Ovary (tissue), 7 donors: ENCODE measurements at regions not wholly inside any gene's neighbourhood (a gene's known extent, or its start where the extent isn't known, plus 50 kb on each side); places are given as distances from the start of the nearest gene placed in this dataset.

Experiments
- DNase-seq, 5 donors: peaks; one replicate each; pipeline ENCODE4 v3.0.0-alpha.2; 2019 to 2020
- H3K27ac ChIP-seq, 2 donors: fragments of 200-600 bp; one replicate each; pipeline versions ENCODE4 v1.5.1 to v1.8.0; 2019 to 2022
- H3K27me3 ChIP-seq: fragments of 200-600 bp; one replicate; pipeline ENCODE4 v1.8.0; 2022
- H3K36me3 ChIP-seq: fragments of 200-600 bp; sonication (generic); one replicate; pipeline ENCODE4 v1.5.1; 2019
- H3K4me1 ChIP-seq: one replicate; pipeline ENCODE4 v1.8.1; 2013; ENCODE audit warnings: mild to moderate bottlenecking, moderate library complexity; ENCODE audit not compliant: insufficient read depth
- H3K4me3 ChIP-seq: fragments of 200-600 bp; sonication (generic); one replicate; pipeline ENCODE4 v1.5.1; 2017
- H3K9me3 ChIP-seq, 2 donors: fragments of 200-600 bp in 1 of 2; sonication (generic) in 1 of 2; one replicate each; pipeline versions ENCODE4 v1.5.1 to v1.8.1; 2013 to 2019; ENCODE audit warnings: mild to moderate bottlenecking in 1 of 2, moderate library complexity in 1 of 2
- CTCF ChIP-seq, 3 donors: fragments of 450-650 bp in 2 of 3; fragments of 200-600 bp in 1 of 3; IDR thresholded peaks; one replicate each; pipeline versions ENCODE4 v1.5.1 to v1.8.0; 2016 to 2022; ENCODE audit warnings: antibody characterized with exemption in 3 of 3, mild to moderate bottlenecking in 1 of 3
- EP300 ChIP-seq: sonication (generic); formaldehyde crosslinking; IDR thresholded peaks from one replicate; pipeline ENCODE4 v1.6.1; 2017; ENCODE audit warnings: antibody characterized with exemption
- POLR2A ChIP-seq: fragments of 450-650 bp; IDR thresholded peaks from one replicate; pipeline ENCODE4 v1.6.1; 2017; ENCODE audit warnings: antibody characterized with exemption, mild to moderate bottlenecking, moderate library complexity
- WGBS, 3 donors: extraction: QIAGEN DNeasy Blood & Tissue Kit in 1 of 3; methylation state at CpG; one replicate each; pipeline versions ENCODE4 v1.1.5 to v1.1.7; 2013 to 2017; 5-methylcytosine and 5-hydroxymethylcytosine counted together
- intact Hi-C, 4 donors: fragments of 100-400 bp; cut with DNase I; formaldehyde crosslinking; loops; one replicate each; pipeline versions ENCODE4 v1.11.0 to v1.15.1; 2022 to 2023
- donor health status: DM: no; HTN: no; CAD: no; lungs with moderate emphysema.
- donor health status: DM: no; HTN: no; CAD: no.
- donor health status: Bipolar disorder and iron deficiency.
- donor health status: DM: no; HTN: no; CAD: no.
- donor health status: DM: yes; HTN: yes; CAD: no.

GRCh38 chr12:113537046-113537750 is 65.5 kb upstream of the LHX5 start:
- Histone ChIP-seq H3K27me3 (no peaks in the 10 kb centered on the region), H3K36me3 (no peaks in the 10 kb centered on the region), H3K4me3 (no peak overlapping the region), H3K4me1 (no peaks in the 10 kb centered on the region), H3K27ac (no peak overlapping the region), H3K9me3 (no peaks in the 10 kb centered on the region)
- no peak for DNase-seq
- TF ChIP-seq CTCF (IDR thresholded peaks at IDR 0.05) (no peak), EP300 (no peak), POLR2A (no peak)
- WGBS, 3 donors = 38 to 57% (median 43%) methylated on average over 11 of the region's 11 CpGs
- intact Hi-C loops = no loop called here

GRCh38 chr12:113535100-113535499 is 63.4 kb upstream of the LHX5 start:
- Histone ChIP-seq H3K9me3 (no peaks in the 10 kb centered on the region), H3K4me3 (no peak overlapping the region), H3K36me3 (no peaks in the 10 kb centered on the region), H3K4me1 (no peaks in the 10 kb centered on the region), H3K27ac (no peak overlapping the region), H3K27me3 (no peaks in the 10 kb centered on the region)
- intact Hi-C loops = no loop called here
- DNase-seq = no peak
- TF ChIP-seq POLR2A = no peak
- no peak for TF ChIP-seq CTCF (IDR thresholded peaks at IDR 0.05)
- no peak for TF ChIP-seq EP300
- WGBS, 3 donors = 79 to 83% (median 82%) methylated on average over 5 of the region's 5 CpGs

GRCh38 chr12:113534555-113534954 is 62.9 kb upstream of the LHX5 start:
- no peaks in the 10 kb centered on the region for H3K27me3 ChIP-seq
- no peaks in the 10 kb centered on the region for H3K36me3 ChIP-seq
- no peaks in the 10 kb centered on the region for H3K4me1 ChIP-seq
- intact Hi-C loops = no loop called here
- TF ChIP-seq CTCF (IDR thresholded peaks at IDR 0.05) (no peak), POLR2A (no peak), EP300 (no peak)
- no peak for DNase-seq
- 73 to 83% (median 83%) methylated on average over 6 of the region's 6 CpGs for WGBS, 3 donors
- H3K9me3 ChIP-seq = no peaks in the 10 kb centered on the region
- H3K27ac ChIP-seq = no peak overlapping the region
- H3K4me3 ChIP-seq = no peak overlapping the region

GRCh38 chr12:113533842-113534375 is 62.2 kb upstream of the LHX5 start:
- DNase-seq = no peak
- Histone ChIP-seq H3K36me3 (no peaks in the 10 kb centered on the region), H3K27me3 (no peaks in the 10 kb centered on the region), H3K27ac (no peak overlapping the region), H3K9me3 (no peaks in the 10 kb centered on the region), H3K4me3 (no peak overlapping the region), H3K4me1 (no peaks in the 10 kb centered on the region)
- TF ChIP-seq POLR2A (no peak), CTCF (IDR thresholded peaks at IDR 0.05) (no peak), EP300 (no peak)
- intact Hi-C loops = no loop called here
- WGBS, 3 donors = 28 to 32% (median 30%) methylated on average over 7 of the region's 7 CpGs
